ENCODE measurements at regions not wholly inside any gene's neighbourhood (a gene's known extent, or its start where the extent isn't known, plus 50 kb on each side); places are given as distances from the start of the nearest gene placed in this dataset.
A peak's percentile ranks its signal among the peaks of the same experiment; 100 is the strongest.
"Not testable (repeated sequence)": the region's sequence is repeated elsewhere in the genome, so short reads cannot be mapped to it uniquely, and the experiment has no call there.

DNA sequence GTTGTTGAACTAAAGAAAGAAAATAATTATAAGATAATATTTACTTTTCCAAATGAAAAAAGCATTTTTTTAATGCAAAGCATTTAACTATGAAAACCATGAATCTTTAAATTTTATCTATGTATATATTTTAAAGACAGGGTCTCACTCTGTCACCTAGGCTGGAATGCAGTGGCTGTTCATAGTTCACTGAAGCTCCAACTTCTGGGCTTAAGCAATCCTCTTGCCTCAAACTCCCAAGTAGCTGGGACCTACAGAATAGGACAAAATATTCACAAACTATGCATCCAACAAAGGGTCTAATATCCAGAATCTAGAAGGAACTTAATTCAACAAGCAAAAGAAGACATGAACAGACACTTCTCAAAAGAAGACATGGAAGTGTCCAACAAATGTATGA, 55.9 kb upstream of the ALB start:
- DNase-seq, result no peak

DNA sequence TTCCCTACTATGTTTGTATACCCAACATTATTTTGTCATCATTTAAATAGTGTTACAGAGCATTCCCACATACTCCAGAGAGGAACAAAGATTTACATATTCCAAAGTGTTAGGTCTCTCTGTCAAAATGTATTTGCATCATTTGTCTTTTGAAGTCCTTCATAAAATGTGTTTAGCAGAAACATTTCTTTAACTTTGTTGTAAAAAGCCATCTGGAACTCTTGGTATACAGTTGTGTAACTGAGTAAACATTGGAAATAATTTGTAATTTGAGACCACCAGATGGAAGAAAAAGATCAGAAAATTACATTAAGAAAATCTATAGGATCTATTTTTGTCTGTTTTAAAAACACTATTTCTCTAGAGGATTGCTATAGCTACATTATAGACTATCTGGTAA, 56.6 kb upstream of the ALB start:
- no peak for DNase-seq

DNA sequence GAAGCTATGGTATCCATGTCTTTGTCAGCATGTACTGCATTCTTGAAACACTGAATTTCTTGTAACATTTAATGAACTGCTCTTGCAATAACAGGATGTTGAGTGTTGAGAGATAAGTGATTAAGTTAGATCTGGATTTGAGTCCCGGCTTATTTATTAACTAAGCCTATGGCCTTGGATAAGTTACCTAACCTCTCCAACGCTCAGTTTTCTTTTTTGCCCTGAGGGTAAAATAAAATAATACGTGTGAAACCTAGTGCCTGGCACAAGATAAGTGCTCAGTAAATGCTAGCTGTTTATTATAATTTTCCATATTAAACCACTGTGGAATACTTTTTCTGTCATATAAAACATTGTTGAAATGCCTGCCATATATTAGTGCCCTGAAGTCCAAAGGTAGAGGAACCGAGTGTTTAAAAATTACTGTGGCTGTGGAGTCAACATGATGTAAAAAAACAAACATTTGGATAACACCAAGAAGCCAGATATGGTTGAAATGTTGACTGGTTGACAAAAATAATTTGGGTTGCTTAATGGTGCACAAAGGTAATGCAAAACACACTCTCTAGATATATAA, 58.6 kb upstream of the ALB start:
- DNase-seq, result no peak

DNA sequence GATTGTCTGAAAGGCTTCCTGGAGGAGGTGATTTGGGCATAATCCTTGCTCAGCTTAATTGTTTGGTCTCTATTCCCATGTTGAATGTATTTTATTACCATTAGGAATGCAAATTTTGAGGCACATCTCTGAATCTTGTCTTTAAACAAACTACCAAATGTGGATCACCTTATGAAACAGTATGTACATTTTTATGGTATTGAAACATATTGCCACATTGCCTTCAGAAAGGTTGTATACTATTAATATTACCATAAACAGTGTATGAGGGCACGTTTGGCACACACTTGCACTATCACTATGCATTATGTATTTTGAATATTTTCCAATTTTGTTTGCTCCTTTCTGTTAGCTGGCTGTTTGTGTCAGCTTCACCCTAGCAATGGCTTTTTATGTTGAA, 60.0 kb upstream of the ALB start:
- DNase-seq, result no peak

DNA sequence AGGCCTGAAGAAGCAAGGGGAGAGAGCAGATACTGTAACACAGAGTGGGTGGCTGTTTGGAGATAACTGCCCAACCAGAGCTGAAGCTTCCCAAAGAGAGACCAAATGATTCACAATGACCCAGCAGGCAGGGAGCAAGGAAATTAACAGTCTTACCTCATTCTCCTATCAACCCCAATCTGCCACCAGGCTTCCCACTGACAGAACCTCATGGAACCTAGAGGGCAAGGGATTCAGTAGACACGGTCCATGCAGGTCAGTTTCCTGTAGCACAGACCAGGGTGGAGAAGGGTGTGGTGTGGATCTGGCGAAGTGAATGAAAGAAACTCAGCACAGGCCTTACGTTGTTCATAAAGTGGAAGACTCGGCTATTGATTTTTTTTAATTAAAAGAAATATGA, 60.7 kb upstream of the ALB start:
- DNase-seq, result no peak

DNA sequence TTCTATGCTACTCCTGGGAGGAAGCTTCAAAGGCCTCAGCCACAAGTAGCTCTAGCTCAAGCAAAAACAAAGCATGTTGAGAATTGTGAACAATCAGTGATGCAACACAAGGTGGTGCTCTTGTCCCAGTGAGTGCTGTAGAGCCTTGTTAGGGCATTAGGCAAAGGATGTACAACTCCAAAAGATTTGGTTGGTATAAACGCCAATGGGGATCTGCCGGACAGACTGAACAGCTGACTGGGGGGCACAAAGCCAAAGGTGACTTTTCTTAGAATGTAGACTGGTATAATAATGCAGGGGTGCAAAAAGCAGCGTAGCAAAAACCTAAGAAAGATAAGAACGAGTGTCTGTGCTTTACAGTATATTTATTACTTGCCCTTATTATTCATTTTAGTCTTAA, 62.6 kb upstream of the ALB start:
- peak; percentile 62 to 76 for DNase-seq

DNA sequence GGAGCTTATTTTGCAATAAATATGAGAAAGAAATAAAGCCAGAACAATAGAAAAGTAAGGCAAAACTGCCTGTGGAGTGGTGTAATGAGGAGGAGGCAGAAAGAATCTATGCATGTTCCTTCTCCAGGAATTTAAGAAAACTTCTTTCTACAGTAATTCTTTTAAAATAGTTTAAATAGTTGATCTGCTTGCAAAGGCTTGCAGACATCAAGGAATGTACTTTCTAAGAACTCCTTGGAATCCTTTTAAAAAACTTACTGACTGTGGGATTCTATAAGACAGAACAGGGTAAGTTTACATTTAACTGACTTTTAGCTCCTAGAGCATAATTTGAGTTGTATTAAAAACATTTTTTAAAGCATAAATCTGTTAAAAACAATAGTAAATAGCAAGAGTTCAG, 63.2 kb upstream of the ALB start:
- no peak for DNase-seq

DNA sequence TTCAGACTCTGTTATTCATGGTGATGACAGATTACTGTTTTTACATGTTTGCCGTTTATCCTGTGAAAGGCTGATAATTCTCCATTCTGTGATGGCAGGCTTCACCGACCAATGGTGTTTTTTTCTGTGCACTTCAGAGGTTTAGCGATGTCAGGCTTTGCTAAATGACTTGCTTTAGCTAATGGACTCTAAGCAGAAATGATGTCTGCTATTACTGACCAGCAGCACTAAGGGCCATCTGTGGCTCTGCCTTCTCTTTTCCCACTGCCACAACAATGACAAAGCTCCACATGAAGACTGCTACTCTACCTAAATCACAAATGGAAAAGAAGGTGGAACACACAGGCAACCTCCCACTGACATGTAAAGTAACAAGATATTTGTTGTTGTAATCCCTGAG, 68.4 kb upstream of the ALB start:
- DNase-seq, result no peak

DNA sequence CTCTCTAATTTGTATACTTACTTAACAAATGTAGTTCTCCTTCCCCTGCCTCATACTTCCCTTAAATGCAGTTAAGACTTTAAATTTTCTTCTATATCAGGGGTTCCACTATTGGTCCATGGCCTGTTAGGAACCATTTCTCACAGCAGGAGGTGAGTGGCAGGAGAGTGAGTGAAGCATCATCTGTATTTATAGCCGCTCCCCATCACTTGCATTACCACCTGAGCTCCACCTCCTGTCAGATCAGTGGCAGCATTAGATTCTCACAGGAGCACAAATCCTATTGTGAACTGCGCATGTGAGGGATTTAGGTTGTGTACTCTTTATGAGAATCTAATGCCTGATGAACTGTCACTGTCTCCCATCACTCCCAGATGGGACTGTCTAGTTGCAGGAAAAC, 72.1 kb upstream of the ALB start:
- not testable (repeated sequence) for DNase-seq

DNA sequence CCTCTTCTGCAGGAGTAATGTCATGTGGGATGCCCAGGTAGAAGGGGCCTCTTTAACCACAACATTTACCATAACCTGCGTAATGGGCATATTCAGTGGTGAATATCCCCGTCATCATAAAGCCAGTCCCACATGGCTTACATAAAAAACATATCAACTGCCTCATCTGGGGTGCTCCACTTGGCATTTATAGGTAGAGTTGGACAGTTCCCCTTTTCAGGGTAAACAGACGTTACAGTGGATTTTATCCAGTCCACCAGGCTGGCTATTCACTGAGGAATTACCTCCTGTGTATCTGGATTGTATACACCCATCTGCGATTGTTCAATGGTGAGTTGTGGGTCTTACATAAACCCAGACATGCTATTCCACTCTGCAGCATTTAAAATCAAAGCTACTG, 70.7 kb upstream of the ANKRD17 start:
- no peak for DNase-seq

DNA sequence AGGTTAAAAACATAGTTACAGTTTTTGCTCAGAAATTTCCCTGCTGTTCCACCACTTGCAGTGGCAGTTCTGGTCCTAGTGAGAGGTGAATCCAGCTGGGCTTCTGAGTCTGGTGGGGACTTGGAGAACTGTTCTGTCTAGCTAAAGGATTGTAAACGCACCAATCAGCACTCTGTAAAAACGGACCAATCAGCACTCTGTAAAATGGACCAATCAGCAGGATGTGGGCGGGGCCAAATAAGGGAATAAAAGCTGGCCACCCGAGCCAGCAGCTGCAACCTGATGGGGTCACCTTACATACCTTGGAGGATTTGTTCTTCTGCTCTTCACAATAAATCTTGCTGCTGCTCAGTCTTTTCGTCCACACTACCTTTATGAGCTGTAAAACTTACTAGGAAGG, 67.2 kb upstream of the ANKRD17 start:
- not testable (repeated sequence) for DNase-seq

DNA sequence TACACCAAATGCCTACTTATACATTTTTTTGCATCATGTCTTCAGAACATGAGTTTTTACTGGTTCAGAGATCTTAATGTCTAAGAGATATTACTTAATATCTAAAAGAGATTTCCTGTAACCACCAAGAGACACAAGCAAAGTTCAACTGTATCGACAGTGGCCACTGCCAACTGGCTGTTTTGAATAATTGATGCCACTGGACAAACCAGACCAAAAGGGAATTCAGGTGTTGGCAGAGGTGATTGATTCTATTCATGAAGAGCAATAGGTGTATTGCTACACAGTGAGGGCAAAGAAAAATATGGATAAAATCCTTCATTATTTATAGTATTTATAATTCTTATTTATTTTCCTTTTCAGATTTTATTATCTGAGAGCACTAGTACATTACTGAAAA, 58.5 kb upstream of the ANKRD17 start:
- DNase-seq, result no peak

DNA sequence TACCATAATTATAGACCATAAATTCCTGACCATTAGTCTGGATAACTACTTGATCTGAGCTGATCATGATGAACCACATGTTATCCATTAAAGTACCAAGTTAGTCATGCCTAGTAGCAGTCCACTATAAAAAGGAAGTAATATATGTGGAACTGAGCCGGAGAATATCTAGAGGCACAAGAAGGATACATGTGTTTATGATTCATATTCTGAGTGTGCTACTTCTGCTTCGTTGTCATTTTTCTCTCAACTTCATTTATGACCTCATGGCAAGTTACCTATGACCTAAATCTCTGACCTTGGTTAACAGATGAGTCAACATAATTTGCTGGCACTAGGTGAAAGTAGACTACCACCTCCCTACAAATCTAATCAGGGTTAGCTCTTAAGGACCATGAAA, 56.5 kb upstream of the ANKRD17 start:
- no peak for DNase-seq

DNA sequence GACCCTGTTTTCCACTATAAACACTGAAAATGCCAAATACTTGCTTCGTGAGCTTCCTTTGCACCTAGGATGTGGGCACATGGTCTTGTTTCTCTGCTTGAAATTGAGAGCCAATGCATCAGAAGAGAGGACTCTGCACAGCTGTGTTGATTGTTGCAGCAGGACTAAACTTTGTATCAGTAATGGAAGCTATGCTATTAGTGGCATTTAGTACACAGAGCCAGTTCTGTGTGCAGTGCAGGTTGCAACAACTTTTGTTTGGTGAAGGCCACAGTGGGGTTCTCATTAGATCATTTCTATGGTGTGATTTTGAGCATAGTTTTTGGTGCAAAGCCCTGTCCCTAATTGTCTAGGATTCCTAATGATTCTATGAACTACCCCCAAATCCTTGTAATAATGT, 54.4 kb upstream of the ANKRD17 start:
- no peak for DNase-seq

DNA sequence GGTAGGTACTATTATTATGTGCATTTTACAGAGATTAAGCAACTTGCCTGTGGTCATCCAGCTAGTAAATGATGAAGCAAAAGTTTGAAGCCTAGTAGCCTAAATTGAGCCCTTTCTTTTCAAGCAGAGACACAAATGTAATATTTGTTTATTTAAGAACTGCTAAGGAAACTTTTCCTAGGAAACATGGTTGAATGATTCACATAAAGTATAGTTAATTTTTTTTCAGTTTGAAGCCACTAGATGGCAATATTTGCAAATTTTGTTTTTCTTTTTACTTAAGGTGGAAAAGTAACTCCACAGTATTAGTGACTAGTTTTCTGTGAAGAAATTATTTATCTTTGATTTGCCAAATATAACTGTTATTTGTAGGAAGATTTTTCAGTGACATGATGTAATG, 52.8 kb upstream of the ANKRD17 start:
- peak in 1 of 2 experiments; percentile 40 for DNase-seq

DNA sequence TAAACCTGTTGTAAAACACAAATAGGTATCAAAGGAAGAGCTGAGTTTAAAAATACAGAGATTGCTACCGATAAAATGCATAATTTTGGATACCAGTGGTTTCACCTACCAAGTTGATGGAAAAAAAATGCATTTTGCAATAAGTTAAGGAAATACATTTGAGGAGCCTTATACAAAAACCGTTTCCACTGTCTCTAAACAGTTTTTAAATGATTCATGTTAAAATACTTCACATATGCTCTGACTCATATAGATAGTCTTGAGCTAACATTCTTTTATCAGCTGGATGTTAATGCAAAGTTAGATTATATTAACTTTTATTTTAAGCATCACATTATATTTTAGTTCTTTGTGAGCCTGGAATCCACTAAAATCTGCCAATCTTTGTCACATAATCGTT, 50.6 kb upstream of the ANKRD17 start:
- no peak for DNase-seq

All from NCI-H524 (cell line).